ENCODE measurements at regions not wholly inside any gene's neighbourhood (a gene's known extent, or its start where the extent isn't known, plus 50 kb on each side); places are given as distances from the start of the nearest gene placed in this dataset.

- Histone ChIP-seq H3K4me1 (no peaks in the 10 kb centered on the region), H3K9me3 (peaks cover 16% of the 10 kb centered on the region), H3K27me3 (replicated peaks; ENCODE audit: control insufficient read depth, insufficient read depth, low read length) (no peaks in the 10 kb centered on the region), H3K4me3 (ENCODE audit: low read depth, low read length) (no peak overlapping the region), H3K36me3 (ENCODE audit: control insufficient read depth, insufficient read depth, low read length) (no peaks in the 10 kb centered on the region)
- no peak overlapping the region for H3K27ac Mint-ChIP-seq (ENCODE audit: unreplicated experiment)
- no peaks in the 10 kb centered on the region for H3K36me3 Mint-ChIP-seq (ENCODE audit: insufficient read depth, unreplicated experiment)
- CTCF ChIA-PET = no interaction called here
- DNase-seq = no peak
- intact Hi-C loops (cut with micrococcal nuclease; ENCODE audit: unreplicated experiment) = no loop called here
- TF ChIP-seq CTCF (IDR thresholded peaks at IDR 0.05; ENCODE audit: insufficient read depth in 1 of 2, low read depth in 1 of 2, low read length in 1 of 2, severe bottlenecking in 1 of 2, unreplicated experiment in 1 of 2) = no peak
- peaks cover 21% of the 10 kb centered on the region for H3K9me3 Mint-ChIP-seq (ENCODE audit: unreplicated experiment)
- POLR2A ChIA-PET = no interaction called here
- H3K4me3 Mint-ChIP-seq (ENCODE audit: unreplicated experiment) = no peak overlapping the region
- H3K4me1 Mint-ChIP-seq (ENCODE audit: low read depth, unreplicated experiment) = no peaks in the 10 kb centered on the region
- no TSS peak for BruUV-seq (replicated peaks)
- no peaks in the 10 kb centered on the region for H3K27me3 Mint-ChIP-seq (ENCODE audit: insufficient read depth, unreplicated experiment)
Measured at GRCh38 chr2:4130651-4131050, 427.3 kb downstream of the DCDC2C start.

GRCh38 chr2:4134551-4135550 lies 431.5 kb downstream of the DCDC2C start:
- H3K4me3 Mint-ChIP-seq (ENCODE audit: unreplicated experiment) = no peak overlapping the region
- POLR2A ChIA-PET = no interaction called here
- peaks cover 12% of the 10 kb centered on the region; the same call in 1 of the 2 replicates for H3K9me3 ChIP-seq
- CTCF ChIA-PET = no interaction called here
- intact Hi-C loops (cut with micrococcal nuclease; ENCODE audit: unreplicated experiment) = no loop called here
- peaks cover 21% of the 10 kb centered on the region for H3K9me3 Mint-ChIP-seq (ENCODE audit: unreplicated experiment)
- H3K4me1 Mint-ChIP-seq (ENCODE audit: low read depth, unreplicated experiment) = no peaks in the 10 kb centered on the region
- H3K27me3 ChIP-seq (replicated peaks; ENCODE audit: control insufficient read depth, insufficient read depth, low read length) = no peaks in the 10 kb centered on the region
- DNase-seq = no peak
- H3K27ac Mint-ChIP-seq (ENCODE audit: unreplicated experiment) = no peak overlapping the region
- H3K36me3 Mint-ChIP-seq (ENCODE audit: insufficient read depth, unreplicated experiment) = no peaks in the 10 kb centered on the region
- no peaks in the 10 kb centered on the region for H3K36me3 ChIP-seq (ENCODE audit: control insufficient read depth, insufficient read depth, low read length)
- no peaks in the 10 kb centered on the region for H3K4me1 ChIP-seq
- peaks cover 6% of the 10 kb centered on the region for H3K27me3 Mint-ChIP-seq (ENCODE audit: insufficient read depth, unreplicated experiment)
- TF ChIP-seq CTCF (IDR thresholded peaks at IDR 0.05; ENCODE audit: insufficient read depth in 1 of 2, low read depth in 1 of 2, low read length in 1 of 2, severe bottlenecking in 1 of 2, unreplicated experiment in 1 of 2) = no peak
- no peak overlapping the region for H3K4me3 ChIP-seq (ENCODE audit: low read depth, low read length)
- BruUV-seq (replicated peaks) = no TSS peak

- Mint-ChIP-seq H3K9me3 (ENCODE audit: unreplicated experiment) (peaks cover 16% of the 10 kb centered on the region), H3K27me3 (ENCODE audit: insufficient read depth, unreplicated experiment) (peaks cover 6% of the 10 kb centered on the region), H3K4me3 (ENCODE audit: unreplicated experiment) (peak overlapping the region; percentile 20), H3K4me1 (ENCODE audit: low read depth, unreplicated experiment) (no peaks in the 10 kb centered on the region), H3K27ac (ENCODE audit: unreplicated experiment) (no peak overlapping the region), H3K36me3 (ENCODE audit: insufficient read depth, unreplicated experiment) (no peaks in the 10 kb centered on the region)
- no peaks in the 10 kb centered on the region for H3K4me1 ChIP-seq
- intact Hi-C loops (cut with micrococcal nuclease; ENCODE audit: unreplicated experiment) = no loop called here
- H3K36me3 ChIP-seq (ENCODE audit: control insufficient read depth, insufficient read depth, low read length) = no peaks in the 10 kb centered on the region
- TF ChIP-seq CTCF (IDR thresholded peaks at IDR 0.05; ENCODE audit: insufficient read depth in 1 of 2, low read depth in 1 of 2, low read length in 1 of 2, severe bottlenecking in 1 of 2, unreplicated experiment in 1 of 2) = no peak
- H3K4me3 ChIP-seq (ENCODE audit: low read depth, low read length) = no peak overlapping the region
- no peak for DNase-seq
- ChIA-PET CTCF (no interaction called here), POLR2A (no interaction called here)
- BruUV-seq (replicated peaks) = no TSS peak
- H3K27me3 ChIP-seq (replicated peaks; ENCODE audit: control insufficient read depth, insufficient read depth, low read length) = no peaks in the 10 kb centered on the region
- peaks cover 4% of the 10 kb centered on the region; the same call in 1 of the 2 replicates for H3K9me3 ChIP-seq
Measured at GRCh38 chr2:4135765-4136164, 432.4 kb downstream of the DCDC2C start.

Measured in Caco-2 (cell line).